NAMALWA (cell line): ENCODE measurements at regions not wholly inside any gene's neighbourhood (a gene's known extent, or its start where the extent isn't known, plus 50 kb on each side); places are given as distances from the start of the nearest gene placed in this dataset.

Source experiments
- DNase-seq: peaks from one replicate; pipeline ENCODE4 v3.0.0-alpha.2; 2015; ENCODE audit warnings: low spot score

- no peak for DNase-seq
Observed at GRCh38 chr11:112401036-112401769, 140.5 kb upstream of the PLET1 start.

GRCh38 chr11:112403432-112403831, 142.8 kb upstream of the PLET1 start:
- no peak for DNase-seq

- DNase-seq, result no peak
Observed at GRCh38 chr11:112404112-112404511, 143.5 kb upstream of the PLET1 start.

GRCh38 chr11:112408517-112408916, 147.9 kb upstream of the PLET1 start:
- DNase-seq, result no peak

GRCh38 chr11:112410325-112410724, 149.7 kb upstream of the PLET1 start:
- DNase-seq, result no peak

- no peak for DNase-seq
Observed at GRCh38 chr11:112412383-112412782, 151.7 kb upstream of the PLET1 start.

- no peak for DNase-seq
Observed at GRCh38 chr11:112417339-112417738, 156.7 kb upstream of the PLET1 start.

GRCh38 chr11:112418438-112418837, 157.8 kb upstream of the PLET1 start:
- DNase-seq, result no peak

- no peak for DNase-seq
Observed at GRCh38 chr11:112421879-112422278, 161.2 kb upstream of the PLET1 start.

- DNase-seq, result no peak
Observed at GRCh38 chr11:112425121-112425520, 164.5 kb upstream of the PLET1 start.

GRCh38 chr11:112437096-112437495, 176.4 kb upstream of the PLET1 start:
- no peak for DNase-seq

- DNase-seq, result no peak
Observed at GRCh38 chr11:112439614-112440013, 179.0 kb upstream of the PLET1 start.

GRCh38 chr11:112440518-112440917, 179.9 kb upstream of the PLET1 start:
- no peak for DNase-seq

GRCh38 chr11:112448168-112448567, 187.5 kb upstream of the PLET1 start:
- no peak for DNase-seq

- no peak for DNase-seq
Observed at GRCh38 chr11:112448806-112449205, 188.1 kb upstream of the PLET1 start.

- no peak for DNase-seq
Observed at GRCh38 chr11:112451250-112451649, 190.6 kb upstream of the PLET1 start.

GRCh38 chr11:112453601-112454577, 193.2 kb upstream of the PLET1 start:
- peak; percentile 51 for DNase-seq

- DNase-seq, result no peak
Observed at GRCh38 chr11:112454841-112455240, 194.2 kb upstream of the PLET1 start.

- DNase-seq, result no peak
Observed at GRCh38 chr11:112455791-112456190, 195.1 kb upstream of the PLET1 start.

- no peak for DNase-seq
Observed at GRCh38 chr11:112457532-112457931, 196.9 kb upstream of the PLET1 start.

GRCh38 chr11:112459001-112459400, 198.3 kb upstream of the PLET1 start:
- DNase-seq, result no peak

- no peak for DNase-seq
Observed at GRCh38 chr11:112460141-112460540, 199.5 kb upstream of the PLET1 start.

- DNase-seq, result no peak
Observed at GRCh38 chr11:112464949-112465348, 204.3 kb upstream of the PLET1 start.
